Activated CD8-positive, alpha-beta T cell treated with anti-CD3 and anti-CD28 coated beads for 36 hours (primary cell): ENCODE measurements at regions not wholly inside any gene's neighbourhood (a gene's known extent, or its start where the extent isn't known, plus 50 kb on each side); places are given as distances from the start of the nearest gene placed in this dataset.

ENCODE experiments used
- ATAC-seq: fragments of 200-7000 bp; cut with Tn5 transposase; one replicate; pipeline ENCODE4 v1.10.0; 2021; ENCODE audit warnings: mild to moderate bottlenecking, moderate library complexity
- CTCF ChIA-PET: fragments of 350-600 bp; sonication (Branson Sonifier 250); formaldehyde crosslinking; loops from one replicate; lab custom pipeline; 2021; ENCODE audit warnings: antibody characterized with exemption; lab: Charles Lee
- POLR2A ChIA-PET: fragments of 350-600 bp; sonication (Branson Sonifier 250); formaldehyde crosslinking; loops from one replicate; lab custom pipeline; 2021; ENCODE audit warnings: antibody characterized with exemption; lab: Charles Lee
- DNase-seq: peaks from one replicate; pipeline ENCODE4 v3.0.0-alpha.2; 2020
- H3K27ac Mint-ChIP-seq: one replicate; pipeline ENCODE4 v1.8.0; 2021; ENCODE audit warnings: mild to moderate bottlenecking, mixed read lengths
- H3K27me3 Mint-ChIP-seq: one replicate; pipeline ENCODE4 v1.8.0; 2021; ENCODE audit warnings: mixed read lengths
- H3K36me3 Mint-ChIP-seq: one replicate; pipeline ENCODE4 v1.8.0; 2021; ENCODE audit warnings: low read depth, mixed read lengths
- H3K4me1 Mint-ChIP-seq: one replicate; pipeline ENCODE4 v1.8.0; 2021; ENCODE audit warnings: low read depth, mixed read lengths
- H3K4me3 Mint-ChIP-seq: one replicate; pipeline ENCODE4 v1.8.0; 2021; ENCODE audit warnings: mild to moderate bottlenecking, moderate library complexity, mixed read lengths
- H3K9me3 Mint-ChIP-seq: one replicate; pipeline ENCODE4 v1.8.0; 2021; ENCODE audit warnings: mixed read lengths
- intact Hi-C: fragments of 100-400 bp; cut with micrococcal nuclease; formaldehyde crosslinking; loops from one replicate; pipeline ENCODE4 v1.10.0; 2022
- TF ChIP-seq, protein P1 (sequence below): fragments of 200-600 bp; IDR thresholded peaks from one replicate; pipeline ENCODE4 v1.8.0; 2022; ENCODE audit warnings: antibody characterized with exemption, mild to moderate bottlenecking

- intact Hi-C loops = no loop called here
- Mint-ChIP-seq H3K36me3 (no peaks in the 10 kb centered on the region), H3K4me3 (no peak overlapping the region), H3K27ac (no peak overlapping the region), H3K27me3 (no peaks in the 10 kb centered on the region), H3K4me1 (no peaks in the 10 kb centered on the region), H3K9me3 (no peaks in the 10 kb centered on the region)
- no peak for ATAC-seq
- POLR2A ChIA-PET = no interaction called here
- CTCF ChIA-PET = no interaction called here
- TF ChIP-seq, protein P1, sequence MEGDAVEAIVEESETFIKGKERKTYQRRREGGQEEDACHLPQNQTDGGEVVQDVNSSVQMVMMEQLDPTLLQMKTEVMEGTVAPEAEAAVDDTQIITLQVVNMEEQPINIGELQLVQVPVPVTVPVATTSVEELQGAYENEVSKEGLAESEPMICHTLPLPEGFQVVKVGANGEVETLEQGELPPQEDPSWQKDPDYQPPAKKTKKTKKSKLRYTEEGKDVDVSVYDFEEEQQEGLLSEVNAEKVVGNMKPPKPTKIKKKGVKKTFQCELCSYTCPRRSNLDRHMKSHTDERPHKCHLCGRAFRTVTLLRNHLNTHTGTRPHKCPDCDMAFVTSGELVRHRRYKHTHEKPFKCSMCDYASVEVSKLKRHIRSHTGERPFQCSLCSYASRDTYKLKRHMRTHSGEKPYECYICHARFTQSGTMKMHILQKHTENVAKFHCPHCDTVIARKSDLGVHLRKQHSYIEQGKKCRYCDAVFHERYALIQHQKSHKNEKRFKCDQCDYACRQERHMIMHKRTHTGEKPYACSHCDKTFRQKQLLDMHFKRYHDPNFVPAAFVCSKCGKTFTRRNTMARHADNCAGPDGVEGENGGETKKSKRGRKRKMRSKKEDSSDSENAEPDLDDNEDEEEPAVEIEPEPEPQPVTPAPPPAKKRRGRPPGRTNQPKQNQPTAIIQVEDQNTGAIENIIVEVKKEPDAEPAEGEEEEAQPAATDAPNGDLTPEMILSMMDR = no peak
- DNase-seq = no peak
These were observed 405.0 kb downstream of the PLPP3 start for GRCh38 chr1:56174176-56174885.

DNA sequence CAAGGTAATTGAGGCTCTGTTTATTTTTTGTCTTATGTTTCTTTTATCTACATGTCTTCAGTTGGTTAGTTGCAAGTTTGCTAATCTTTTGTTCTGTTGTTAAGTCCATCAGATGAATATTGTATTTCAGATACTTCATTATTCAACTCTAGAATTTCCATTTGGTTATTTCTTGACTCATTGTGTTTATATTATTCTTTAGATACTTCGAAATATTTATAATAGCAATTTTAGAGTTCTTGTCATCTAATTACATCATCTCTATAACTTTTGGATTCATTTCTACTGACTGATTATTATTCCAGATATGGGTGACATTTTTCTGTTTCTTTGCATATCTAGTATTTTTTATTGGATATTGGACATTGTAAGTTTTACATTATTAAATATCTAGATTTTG is 405.6 kb downstream of the PLPP3 start:
- Mint-ChIP-seq H3K4me1 (no peaks in the 10 kb centered on the region), H3K9me3 (no peaks in the 10 kb centered on the region), H3K27ac (no peak overlapping the region), H3K4me3 (no peak overlapping the region), H3K36me3 (no peaks in the 10 kb centered on the region), H3K27me3 (no peaks in the 10 kb centered on the region)
- POLR2A ChIA-PET = no interaction called here
- no peak for ATAC-seq
- CTCF ChIA-PET = no interaction called here
- no peak for DNase-seq
- TF ChIP-seq, protein P1 = no peak
- intact Hi-C loops = no loop called here

GRCh38 chr1:56171670-56172069 is 407.7 kb downstream of the PLPP3 start:
- ATAC-seq (no peak), DNase-seq (no peak)
- ChIA-PET CTCF (no interaction called here), POLR2A (no interaction called here)
- Mint-ChIP-seq H3K27ac (no peak overlapping the region), H3K27me3 (no peaks in the 10 kb centered on the region), H3K4me3 (no peak overlapping the region), H3K4me1 (no peaks in the 10 kb centered on the region), H3K36me3 (no peaks in the 10 kb centered on the region), H3K9me3 (no peaks in the 10 kb centered on the region)
- intact Hi-C loops = no loop called here
- TF ChIP-seq, protein P1 = no peak

GRCh38 chr1:56170784-56171320 is 408.5 kb downstream of the PLPP3 start:
- Mint-ChIP-seq H3K4me3 (no peak overlapping the region), H3K27ac (no peak overlapping the region), H3K27me3 (peaks cover 3% of the 10 kb centered on the region), H3K9me3 (no peaks in the 10 kb centered on the region), H3K4me1 (no peaks in the 10 kb centered on the region), H3K36me3 (no peaks in the 10 kb centered on the region)
- CTCF ChIA-PET = interaction anchor here (1.3 kb wide), 1 partner anchor 18 kb away, joined by 4 read pairs; no protein-coding TSS in a partner anchor
- TF ChIP-seq, protein P1 = no peak
- POLR2A ChIA-PET = no interaction called here
- DNase-seq (no peak), ATAC-seq (no peak)
- intact Hi-C loops = no loop called here

GRCh38 chr1:56169856-56170255 is 409.5 kb downstream of the PLPP3 start:
- Mint-ChIP-seq H3K4me3 (no peak overlapping the region), H3K9me3 (no peaks in the 10 kb centered on the region), H3K27me3 (peaks cover 3% of the 10 kb centered on the region), H3K36me3 (no peaks in the 10 kb centered on the region), H3K27ac (no peak overlapping the region), H3K4me1 (no peaks in the 10 kb centered on the region)
- TF ChIP-seq, protein P1 = no peak
- CTCF ChIA-PET = interaction anchor here (1.3 kb wide), 1 partner anchor 19 kb away, joined by 4 read pairs; no protein-coding TSS in a partner anchor
- no peak for DNase-seq
- intact Hi-C loops = no loop called here
- no peak for ATAC-seq
- POLR2A ChIA-PET = no interaction called here
